ENCODE measurements at regions not wholly inside any gene's neighbourhood (a gene's known extent, or its start where the extent isn't known, plus 50 kb on each side); places are given as distances from the start of the nearest gene placed in this dataset.

DNA sequence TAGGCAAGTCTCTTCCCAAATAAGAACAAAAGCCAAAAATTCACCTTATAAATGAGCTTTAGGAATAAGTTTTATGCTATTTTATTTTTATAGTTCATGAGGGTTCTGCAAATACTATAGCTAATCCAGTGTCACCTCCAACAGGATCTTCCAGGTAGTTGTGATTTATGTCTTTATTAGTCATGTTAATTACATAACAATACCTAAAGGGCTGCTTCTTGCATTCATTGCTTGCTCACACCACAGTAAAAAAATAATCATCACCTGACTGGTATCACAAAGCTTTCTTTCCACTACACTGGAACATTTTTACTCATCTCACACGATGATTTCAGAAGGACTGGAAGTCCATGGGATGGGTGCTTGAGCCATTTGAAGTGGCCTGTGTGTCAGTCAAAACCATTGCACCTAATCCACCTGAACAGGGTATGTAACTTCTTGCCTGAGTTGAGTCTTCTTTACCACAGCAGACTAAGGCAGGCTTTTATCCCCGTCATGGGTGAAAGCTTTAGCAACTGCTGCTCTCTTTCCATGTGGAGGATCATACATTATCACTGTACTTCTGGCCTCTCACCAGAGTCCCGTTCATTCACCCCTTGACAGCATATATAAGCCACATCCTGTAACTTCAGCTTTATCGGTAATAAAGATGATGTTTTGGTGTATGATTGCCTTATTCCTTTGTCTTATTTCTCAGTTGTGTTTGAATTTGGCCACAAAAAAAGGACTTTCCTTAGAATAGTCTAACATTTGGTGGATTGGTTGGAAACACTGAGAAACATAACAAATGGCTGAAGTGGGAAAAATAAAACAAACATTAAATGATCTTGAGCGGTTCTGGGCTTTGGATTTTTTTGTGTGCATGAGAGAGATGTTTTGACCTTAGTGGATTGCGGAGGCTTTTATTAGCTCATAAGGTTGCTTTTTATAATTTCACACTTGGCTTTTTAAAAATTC is 382.6 kb upstream of the THBS1 start:
- H3K36me3 ChIP-seq (ENCODE audit: control insufficient read depth, insufficient read depth, low read length): no peaks in the 10 kb centered on the region
- DNase-seq (no peak), ATAC-seq (ENCODE audit: low read depth in 2 of 2) (no peak)
- H3K9me3 ChIP-seq (ENCODE audit: control insufficient read depth in 2 of 2, low read length in 2 of 2): no peaks in the 10 kb centered on the region
- Mint-ChIP-seq H3K27ac (no peak overlapping the region), H3K27me3 (peaks cover 25% of the 10 kb centered on the region), H3K4me1 (no peaks in the 10 kb centered on the region), H3K4me3 (no peak overlapping the region), H3K36me3 (no peaks in the 10 kb centered on the region), H3K9me3 (no peaks in the 10 kb centered on the region)
- no peaks in the 10 kb centered on the region for H3K4me1 ChIP-seq (ENCODE audit: control insufficient read depth, insufficient read depth, low read length, poor library complexity, severe bottlenecking)
- H3K4me3 ChIP-seq (ENCODE audit: low read depth, low read length): no peak overlapping the region
- H3K27ac ChIP-seq (ENCODE audit: insufficient read depth, low read length, poor library complexity, severe bottlenecking): no peak overlapping the region
- H3K27me3 ChIP-seq (ENCODE audit: control insufficient read depth, insufficient read depth, low read length): peaks cover 7% of the 10 kb centered on the region

DNA sequence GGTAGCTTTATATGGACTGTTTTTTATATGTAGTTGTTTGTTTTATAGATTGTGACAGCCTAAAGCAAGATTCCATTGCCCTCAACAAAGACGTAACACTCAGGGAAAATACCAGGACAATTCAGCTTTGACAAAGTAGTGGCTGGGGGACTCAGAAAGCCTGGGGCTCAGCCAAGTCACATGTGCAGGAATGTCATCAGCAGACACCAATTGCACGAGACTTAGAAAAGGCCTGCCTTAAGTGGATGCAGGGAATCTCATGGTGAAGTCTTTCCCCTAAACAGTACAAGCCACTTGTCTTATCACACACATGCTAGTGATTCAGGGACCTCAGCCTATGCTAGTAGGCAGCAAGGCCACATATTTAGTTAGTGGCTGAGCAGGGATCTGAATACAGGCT is 381.8 kb upstream of the THBS1 start:
- no peaks in the 10 kb centered on the region for H3K9me3 Mint-ChIP-seq

DNA sequence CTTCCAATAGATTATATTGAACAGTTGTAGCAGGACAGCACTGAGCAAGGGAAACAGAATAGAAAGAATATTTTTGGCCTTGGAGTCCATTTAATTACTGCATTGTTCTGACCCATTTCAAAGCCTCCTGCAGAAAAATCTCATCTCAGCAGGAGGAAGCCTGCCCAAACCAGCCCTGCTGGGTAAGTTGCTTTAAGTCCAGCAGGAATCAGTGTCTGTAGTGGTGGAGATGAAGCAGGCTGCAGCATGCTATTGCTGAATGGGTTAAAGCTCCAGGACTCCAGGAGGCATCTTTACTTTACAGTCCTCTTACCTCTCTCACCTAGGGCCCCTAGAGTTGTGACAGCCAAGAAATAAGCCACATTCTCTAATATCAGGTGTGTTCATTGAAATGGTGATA is 380.3 kb upstream of the THBS1 start:
- no peak overlapping the region for H3K27ac ChIP-seq (ENCODE audit: insufficient read depth, low read length, poor library complexity, severe bottlenecking)
- Mint-ChIP-seq H3K27ac (no peak overlapping the region), H3K4me1 (no peaks in the 10 kb centered on the region), H3K27me3 (peaks cover 25% of the 10 kb centered on the region), H3K4me3 (no peak overlapping the region), H3K36me3 (no peaks in the 10 kb centered on the region), H3K9me3 (no peaks in the 10 kb centered on the region)
- H3K9me3 ChIP-seq (ENCODE audit: control insufficient read depth in 2 of 2, low read length in 2 of 2): no peaks in the 10 kb centered on the region
- no peaks in the 10 kb centered on the region for H3K4me1 ChIP-seq (ENCODE audit: control insufficient read depth, insufficient read depth, low read length, poor library complexity, severe bottlenecking)
- no peaks in the 10 kb centered on the region for H3K36me3 ChIP-seq (ENCODE audit: control insufficient read depth, insufficient read depth, low read length)
- ATAC-seq (ENCODE audit: low read depth in 2 of 2) (no peak), DNase-seq (no peak)
- H3K4me3 ChIP-seq (ENCODE audit: low read depth, low read length): no peak overlapping the region
- peaks cover 5% of the 10 kb centered on the region for H3K27me3 ChIP-seq (ENCODE audit: control insufficient read depth, insufficient read depth, low read length)

More for the DNA sequence above, 381.8 kb upstream of the THBS1 start:
- H3K4me1 ChIP-seq (ENCODE audit: control insufficient read depth, insufficient read depth, low read length, poor library complexity, severe bottlenecking): no peaks in the 10 kb centered on the region
- Mint-ChIP-seq H3K36me3 (no peaks in the 10 kb centered on the region), H3K4me3 (no peak overlapping the region), H3K4me1 (no peaks in the 10 kb centered on the region), H3K27ac (no peak overlapping the region), H3K27me3 (peaks cover 23% of the 10 kb centered on the region)
- DNase-seq (no peak), ATAC-seq (ENCODE audit: low read depth in 2 of 2) (no peak)
- peaks cover 7% of the 10 kb centered on the region for H3K27me3 ChIP-seq (ENCODE audit: control insufficient read depth, insufficient read depth, low read length)
- H3K9me3 ChIP-seq (ENCODE audit: control insufficient read depth in 2 of 2, low read length in 2 of 2): no peaks in the 10 kb centered on the region
- no peak overlapping the region for H3K4me3 ChIP-seq (ENCODE audit: low read depth, low read length)
- no peaks in the 10 kb centered on the region for H3K36me3 ChIP-seq (ENCODE audit: control insufficient read depth, insufficient read depth, low read length)
- no peak overlapping the region for H3K27ac ChIP-seq (ENCODE audit: insufficient read depth, low read length, poor library complexity, severe bottlenecking)

GRCh38 chr15:39202641-39203040 is 378.2 kb upstream of the THBS1 start:
- no peaks in the 10 kb centered on the region for H3K4me1 ChIP-seq (ENCODE audit: control insufficient read depth, insufficient read depth, low read length, poor library complexity, severe bottlenecking)
- ATAC-seq (ENCODE audit: low read depth in 2 of 2): no peak
- H3K27me3 ChIP-seq (ENCODE audit: control insufficient read depth, insufficient read depth, low read length): peaks cover 10% of the 10 kb centered on the region
- Mint-ChIP-seq H3K36me3 (no peaks in the 10 kb centered on the region), H3K4me3 (no peak overlapping the region), H3K27me3 (peaks cover 23% of the 10 kb centered on the region), H3K27ac (no peak overlapping the region), H3K9me3 (no peaks in the 10 kb centered on the region), H3K4me1 (no peaks in the 10 kb centered on the region)
- DNase-seq: no peak
- no peak overlapping the region for H3K27ac ChIP-seq (ENCODE audit: insufficient read depth, low read length, poor library complexity, severe bottlenecking)
- no peaks in the 10 kb centered on the region for H3K9me3 ChIP-seq (ENCODE audit: control insufficient read depth in 2 of 2, low read length in 2 of 2)
- no peak overlapping the region for H3K4me3 ChIP-seq (ENCODE audit: low read depth, low read length)
- no peaks in the 10 kb centered on the region for H3K36me3 ChIP-seq (ENCODE audit: control insufficient read depth, insufficient read depth, low read length)

- H3K4me1 ChIP-seq (ENCODE audit: control insufficient read depth, insufficient read depth, low read length, poor library complexity, severe bottlenecking): no peaks in the 10 kb centered on the region
- peaks cover 10% of the 10 kb centered on the region for H3K27me3 ChIP-seq (ENCODE audit: control insufficient read depth, insufficient read depth, low read length)
- DNase-seq (no peak), ATAC-seq (ENCODE audit: low read depth in 2 of 2) (no peak)
- H3K9me3 ChIP-seq (ENCODE audit: control insufficient read depth in 2 of 2, low read length in 2 of 2): no peaks in the 10 kb centered on the region
- H3K36me3 Mint-ChIP-seq: no peaks in the 10 kb centered on the region
- H3K27ac Mint-ChIP-seq: no peak overlapping the region
- H3K27ac ChIP-seq (ENCODE audit: insufficient read depth, low read length, poor library complexity, severe bottlenecking): no peak overlapping the region
- H3K4me3 ChIP-seq (ENCODE audit: low read depth, low read length): no peak overlapping the region
- peaks cover 19% of the 10 kb centered on the region for H3K27me3 Mint-ChIP-seq
- no peak overlapping the region for H3K4me3 Mint-ChIP-seq
- peaks cover 0 to 2% (median 0%) of the 10 kb centered on the region in 7 donors for H3K9me3 Mint-ChIP-seq
- H3K36me3 ChIP-seq (ENCODE audit: control insufficient read depth, insufficient read depth, low read length): no peaks in the 10 kb centered on the region
- H3K4me1 Mint-ChIP-seq: no peaks in the 10 kb centered on the region
Observed at GRCh38 chr15:39204031-39204430, 376.8 kb upstream of the THBS1 start.

GRCh38 chr15:39205081-39205480 is 375.8 kb upstream of the THBS1 start:
- DNase-seq (no peak), ATAC-seq (ENCODE audit: low read depth in 2 of 2) (no peak)
- Histone ChIP-seq H3K36me3 (ENCODE audit: control insufficient read depth, insufficient read depth, low read length) (no peaks in the 10 kb centered on the region), H3K9me3 (ENCODE audit: control insufficient read depth in 2 of 2, low read length in 2 of 2) (no peaks in the 10 kb centered on the region), H3K27ac (ENCODE audit: insufficient read depth, low read length, poor library complexity, severe bottlenecking) (no peak overlapping the region), H3K27me3 (ENCODE audit: control insufficient read depth, insufficient read depth, low read length) (peaks cover 10% of the 10 kb centered on the region), H3K4me3 (ENCODE audit: low read depth, low read length) (no peak overlapping the region), H3K4me1 (ENCODE audit: control insufficient read depth, insufficient read depth, low read length, poor library complexity, severe bottlenecking) (no peaks in the 10 kb centered on the region)
- no peaks in the 10 kb centered on the region for H3K36me3 Mint-ChIP-seq
- H3K4me3 Mint-ChIP-seq: no peak overlapping the region
- H3K4me1 Mint-ChIP-seq: no peaks in the 10 kb centered on the region
- no peak overlapping the region for H3K27ac Mint-ChIP-seq
- H3K27me3 Mint-ChIP-seq: peaks cover 22% of the 10 kb centered on the region
- H3K9me3 Mint-ChIP-seq: peaks cover 0 to 3% (median 0%) of the 10 kb centered on the region in 7 donors

DNA sequence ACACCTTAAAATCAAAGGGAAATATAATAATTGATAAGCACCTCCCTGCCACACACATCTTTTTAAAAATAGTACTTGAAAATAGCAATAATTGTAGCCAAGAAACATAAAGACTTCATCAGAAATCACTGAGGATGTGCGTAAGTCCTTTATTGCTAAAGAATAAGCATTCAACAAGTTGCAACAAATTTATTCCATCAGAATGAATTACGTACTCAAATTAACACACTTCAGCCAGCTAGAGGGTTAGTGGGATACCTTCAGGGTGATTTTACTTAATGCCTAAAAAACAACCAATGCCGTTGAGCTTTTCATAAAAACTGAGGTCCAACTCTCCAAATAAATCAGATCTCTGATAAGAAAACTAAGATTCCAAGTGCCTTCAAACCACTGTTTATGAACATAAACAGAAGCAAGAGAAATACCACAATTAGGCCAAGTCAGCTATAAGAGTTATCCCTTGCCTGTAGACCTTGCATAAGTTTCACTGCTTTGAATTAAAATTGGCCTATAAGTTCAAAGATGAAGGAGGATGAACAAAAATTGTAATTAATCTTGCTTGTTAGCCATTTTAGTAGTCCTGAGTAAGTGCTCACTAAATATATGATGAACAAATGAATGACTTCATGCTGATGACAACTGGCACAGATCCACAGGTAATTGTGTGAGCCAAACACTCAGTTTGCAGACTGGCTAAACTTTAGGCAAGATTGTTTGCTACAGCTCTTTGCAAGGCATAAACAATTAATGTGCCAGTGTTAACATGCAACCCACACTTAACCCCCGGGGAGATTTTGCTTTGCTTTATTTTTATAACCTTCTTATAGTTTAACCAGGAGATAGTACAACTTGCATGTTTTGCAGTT is 375.1 kb upstream of the THBS1 start:
- no peak overlapping the region for H3K27ac ChIP-seq (ENCODE audit: insufficient read depth, low read length, poor library complexity, severe bottlenecking)
- no peaks in the 10 kb centered on the region for H3K36me3 ChIP-seq (ENCODE audit: control insufficient read depth, insufficient read depth, low read length)
- H3K4me3 ChIP-seq (ENCODE audit: low read depth, low read length): no peak overlapping the region
- no peaks in the 10 kb centered on the region for H3K4me1 ChIP-seq (ENCODE audit: control insufficient read depth, insufficient read depth, low read length, poor library complexity, severe bottlenecking)
- DNase-seq (no peak), ATAC-seq (ENCODE audit: low read depth in 2 of 2) (no peak)
- H3K4me1 Mint-ChIP-seq: no peaks in the 10 kb centered on the region
- peaks cover 0 to 6% (median 0%) of the 10 kb centered on the region in 7 donors for H3K9me3 Mint-ChIP-seq
- peaks cover 29% of the 10 kb centered on the region for H3K27me3 Mint-ChIP-seq
- H3K4me3 Mint-ChIP-seq: no peak overlapping the region
- peaks cover 10% of the 10 kb centered on the region for H3K27me3 ChIP-seq (ENCODE audit: control insufficient read depth, insufficient read depth, low read length)
- no peaks in the 10 kb centered on the region for H3K9me3 ChIP-seq (ENCODE audit: control insufficient read depth in 2 of 2, low read length in 2 of 2)
- no peaks in the 10 kb centered on the region for H3K36me3 Mint-ChIP-seq
- no peak overlapping the region for H3K27ac Mint-ChIP-seq
